ENCODE measurements at regions not wholly inside any gene's neighbourhood (a gene's known extent, or its start where the extent isn't known, plus 50 kb on each side); places are given as distances from the start of the nearest gene placed in this dataset.

DNA sequence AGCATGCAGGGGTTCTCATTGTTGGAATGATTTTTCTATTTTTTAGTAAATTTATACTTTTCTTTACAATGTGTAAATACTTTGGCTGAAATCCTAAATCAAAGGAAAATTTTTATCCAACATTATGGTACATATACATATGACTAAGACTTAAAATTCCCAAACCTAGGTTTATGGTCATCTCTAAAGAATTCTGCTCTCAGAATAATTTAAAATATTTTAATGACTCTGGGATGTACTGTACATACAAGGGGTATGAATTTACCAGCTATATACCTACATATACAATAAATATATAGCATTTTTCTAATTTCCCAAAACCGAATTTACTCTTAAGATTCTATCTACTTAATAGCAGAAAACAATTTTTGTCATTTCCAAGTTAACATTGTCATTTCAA is 137.9 kb upstream of the POU1F1 start:
- CTCF ChIA-PET = no interaction called here
- H3K4me3 Mint-ChIP-seq = no peak overlapping the region
- no peaks in the 10 kb centered on the region for H3K36me3 Mint-ChIP-seq
- peaks cover 6% of the 10 kb centered on the region for H3K9me3 Mint-ChIP-seq
- H3K27ac Mint-ChIP-seq = no peak overlapping the region
- POLR2A ChIA-PET = no interaction called here
- H3K4me1 Mint-ChIP-seq = no peaks in the 10 kb centered on the region
- DNase-seq (ENCODE audit: low spot score) = no peak
- TF ChIP-seq, protein P1, sequence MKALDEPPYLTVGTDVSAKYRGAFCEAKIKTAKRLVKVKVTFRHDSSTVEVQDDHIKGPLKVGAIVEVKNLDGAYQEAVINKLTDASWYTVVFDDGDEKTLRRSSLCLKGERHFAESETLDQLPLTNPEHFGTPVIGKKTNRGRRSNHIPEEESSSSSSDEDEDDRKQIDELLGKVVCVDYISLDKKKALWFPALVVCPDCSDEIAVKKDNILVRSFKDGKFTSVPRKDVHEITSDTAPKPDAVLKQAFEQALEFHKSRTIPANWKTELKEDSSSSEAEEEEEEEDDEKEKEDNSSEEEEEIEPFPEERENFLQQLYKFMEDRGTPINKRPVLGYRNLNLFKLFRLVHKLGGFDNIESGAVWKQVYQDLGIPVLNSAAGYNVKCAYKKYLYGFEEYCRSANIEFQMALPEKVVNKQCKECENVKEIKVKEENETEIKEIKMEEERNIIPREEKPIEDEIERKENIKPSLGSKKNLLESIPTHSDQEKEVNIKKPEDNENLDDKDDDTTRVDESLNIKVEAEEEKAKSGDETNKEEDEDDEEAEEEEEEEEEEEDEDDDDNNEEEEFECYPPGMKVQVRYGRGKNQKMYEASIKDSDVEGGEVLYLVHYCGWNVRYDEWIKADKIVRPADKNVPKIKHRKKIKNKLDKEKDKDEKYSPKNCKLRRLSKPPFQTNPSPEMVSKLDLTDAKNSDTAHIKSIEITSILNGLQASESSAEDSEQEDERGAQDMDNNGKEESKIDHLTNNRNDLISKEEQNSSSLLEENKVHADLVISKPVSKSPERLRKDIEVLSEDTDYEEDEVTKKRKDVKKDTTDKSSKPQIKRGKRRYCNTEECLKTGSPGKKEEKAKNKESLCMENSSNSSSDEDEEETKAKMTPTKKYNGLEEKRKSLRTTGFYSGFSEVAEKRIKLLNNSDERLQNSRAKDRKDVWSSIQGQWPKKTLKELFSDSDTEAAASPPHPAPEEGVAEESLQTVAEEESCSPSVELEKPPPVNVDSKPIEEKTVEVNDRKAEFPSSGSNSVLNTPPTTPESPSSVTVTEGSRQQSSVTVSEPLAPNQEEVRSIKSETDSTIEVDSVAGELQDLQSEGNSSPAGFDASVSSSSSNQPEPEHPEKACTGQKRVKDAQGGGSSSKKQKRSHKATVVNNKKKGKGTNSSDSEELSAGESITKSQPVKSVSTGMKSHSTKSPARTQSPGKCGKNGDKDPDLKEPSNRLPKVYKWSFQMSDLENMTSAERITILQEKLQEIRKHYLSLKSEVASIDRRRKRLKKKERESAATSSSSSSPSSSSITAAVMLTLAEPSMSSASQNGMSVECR (CRISPR knock-in tag; IDR thresholded peaks at IDR 0.05; ENCODE audit: borderline replicate concordance) = no peak
- TF ChIP-seq PRDM15 (CRISPR knock-in tag; IDR thresholded peaks at IDR 0.05) (no peak), ZNF671 (CRISPR knock-in tag; IDR thresholded peaks at IDR 0.05) (no peak), ZNF281 (CRISPR knock-in tag; IDR thresholded peaks at IDR 0.05) (no peak), ZNF416 (CRISPR knock-in tag; IDR thresholded peaks at IDR 0.05) (no peak), GRHL2 (CRISPR knock-in tag; IDR thresholded peaks at IDR 0.05; ENCODE audit: insufficient replicate concordance, severe bottlenecking) (no peak), NR2C2 (CRISPR knock-in tag; IDR thresholded peaks at IDR 0.05) (no peak), TEAD1 (CRISPR knock-in tag; IDR thresholded peaks at IDR 0.05) (no peak), KAT7 (CRISPR knock-in tag; IDR thresholded peaks at IDR 0.05; ENCODE audit: borderline replicate concordance) (no peak), ZNF396 (CRISPR knock-in tag; IDR thresholded peaks at IDR 0.05; ENCODE audit: borderline replicate concordance) (no peak), NFE2L1 (CRISPR knock-in tag; IDR thresholded peaks at IDR 0.05) (no peak)
- TF ChIP-seq, protein P2, sequence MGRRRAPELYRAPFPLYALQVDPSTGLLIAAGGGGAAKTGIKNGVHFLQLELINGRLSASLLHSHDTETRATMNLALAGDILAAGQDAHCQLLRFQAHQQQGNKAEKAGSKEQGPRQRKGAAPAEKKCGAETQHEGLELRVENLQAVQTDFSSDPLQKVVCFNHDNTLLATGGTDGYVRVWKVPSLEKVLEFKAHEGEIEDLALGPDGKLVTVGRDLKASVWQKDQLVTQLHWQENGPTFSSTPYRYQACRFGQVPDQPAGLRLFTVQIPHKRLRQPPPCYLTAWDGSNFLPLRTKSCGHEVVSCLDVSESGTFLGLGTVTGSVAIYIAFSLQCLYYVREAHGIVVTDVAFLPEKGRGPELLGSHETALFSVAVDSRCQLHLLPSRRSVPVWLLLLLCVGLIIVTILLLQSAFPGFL (CRISPR knock-in tag; IDR thresholded peaks at IDR 0.05; ENCODE audit: borderline replicate concordance) = no peak
- H3K27me3 Mint-ChIP-seq (ENCODE audit: low read depth) = no peaks in the 10 kb centered on the region
- ATAC-seq = no peak

GRCh38 chr3:87413814-87414213 is 137.4 kb upstream of the POU1F1 start:
- ATAC-seq (no peak), DNase-seq (ENCODE audit: low spot score) (no peak)
- ChIA-PET CTCF (interaction anchor here (1.1 kb wide), 1 partner anchor 63 kb away, joined by 3 read pairs; no protein-coding TSS in a partner anchor), POLR2A (no interaction called here)
- peaks cover 6% of the 10 kb centered on the region for H3K9me3 Mint-ChIP-seq
- no peak overlapping the region for H3K27ac Mint-ChIP-seq
- TF ChIP-seq, protein P3, sequence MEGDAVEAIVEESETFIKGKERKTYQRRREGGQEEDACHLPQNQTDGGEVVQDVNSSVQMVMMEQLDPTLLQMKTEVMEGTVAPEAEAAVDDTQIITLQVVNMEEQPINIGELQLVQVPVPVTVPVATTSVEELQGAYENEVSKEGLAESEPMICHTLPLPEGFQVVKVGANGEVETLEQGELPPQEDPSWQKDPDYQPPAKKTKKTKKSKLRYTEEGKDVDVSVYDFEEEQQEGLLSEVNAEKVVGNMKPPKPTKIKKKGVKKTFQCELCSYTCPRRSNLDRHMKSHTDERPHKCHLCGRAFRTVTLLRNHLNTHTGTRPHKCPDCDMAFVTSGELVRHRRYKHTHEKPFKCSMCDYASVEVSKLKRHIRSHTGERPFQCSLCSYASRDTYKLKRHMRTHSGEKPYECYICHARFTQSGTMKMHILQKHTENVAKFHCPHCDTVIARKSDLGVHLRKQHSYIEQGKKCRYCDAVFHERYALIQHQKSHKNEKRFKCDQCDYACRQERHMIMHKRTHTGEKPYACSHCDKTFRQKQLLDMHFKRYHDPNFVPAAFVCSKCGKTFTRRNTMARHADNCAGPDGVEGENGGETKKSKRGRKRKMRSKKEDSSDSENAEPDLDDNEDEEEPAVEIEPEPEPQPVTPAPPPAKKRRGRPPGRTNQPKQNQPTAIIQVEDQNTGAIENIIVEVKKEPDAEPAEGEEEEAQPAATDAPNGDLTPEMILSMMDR (IDR thresholded peaks at IDR 0.05) = no peak
- TF ChIP-seq, protein P4, sequence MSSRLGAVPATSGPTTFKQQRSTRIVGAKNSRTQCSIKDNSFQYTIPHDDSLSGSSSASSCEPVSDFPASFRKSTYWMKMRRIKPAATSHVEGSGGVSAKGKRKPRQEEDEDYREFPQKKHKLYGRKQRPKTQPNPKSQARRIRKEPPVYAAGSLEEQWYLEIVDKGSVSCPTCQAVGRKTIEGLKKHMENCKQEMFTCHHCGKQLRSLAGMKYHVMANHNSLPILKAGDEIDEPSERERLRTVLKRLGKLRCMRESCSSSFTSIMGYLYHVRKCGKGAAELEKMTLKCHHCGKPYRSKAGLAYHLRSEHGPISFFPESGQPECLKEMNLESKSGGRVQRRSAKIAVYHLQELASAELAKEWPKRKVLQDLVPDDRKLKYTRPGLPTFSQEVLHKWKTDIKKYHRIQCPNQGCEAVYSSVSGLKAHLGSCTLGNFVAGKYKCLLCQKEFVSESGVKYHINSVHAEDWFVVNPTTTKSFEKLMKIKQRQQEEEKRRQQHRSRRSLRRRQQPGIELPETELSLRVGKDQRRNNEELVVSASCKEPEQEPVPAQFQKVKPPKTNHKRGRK (CRISPR knock-in tag; IDR thresholded peaks at IDR 0.05; ENCODE audit: borderline replicate concordance) = no peak
- no peak for TF ChIP-seq CBFB (CRISPR knock-in tag; IDR thresholded peaks at IDR 0.05; ENCODE audit: low read depth)
- H3K36me3 Mint-ChIP-seq = no peaks in the 10 kb centered on the region
- no peak overlapping the region for H3K4me3 Mint-ChIP-seq
- no peaks in the 10 kb centered on the region for H3K27me3 Mint-ChIP-seq (ENCODE audit: low read depth)
- H3K4me1 Mint-ChIP-seq = no peaks in the 10 kb centered on the region
